K562 (cell line): ENCODE measurements at regions not wholly inside any gene's neighbourhood (a gene's known extent, or its start where the extent isn't known, plus 50 kb on each side); places are given as distances from the start of the nearest gene placed in this dataset.

Source experiments
- CHD4 ChIP-seq: fragments of 200-600 bp; sonication (generic); IDR thresholded peaks from 3 replicates; pipeline ENCODE4 v1.6.1; 2012; ENCODE audit warnings: low read depth, mild to moderate bottlenecking, mixed read lengths, low read length, inconsistent platforms; ENCODE audit not compliant: insufficient read depth, insufficient replicate concordance, poor library complexity, severe bottlenecking
- CXXC5 ChIP-seq: fragments of 250-450 bp; sonication (Bioruptor Pico); IDR thresholded peaks from 2 replicates; pipeline ENCODE4 v1.8.0; 2022; ENCODE audit warnings: inconsistent platforms, mild to moderate bottlenecking, moderate library complexity
- DDX20 ChIP-seq: fragments of 450-650 bp; IDR thresholded peaks from 2 replicates; pipeline ENCODE4 v1.6.1; 2016; ENCODE audit warnings: missing genetic modification characterization, low read depth, mild to moderate bottlenecking, missing compliant biosample characterization, moderate library complexity
- PKNOX1 ChIP-seq: fragments of 450-650 bp; IDR thresholded peaks from 2 replicates; pipeline ENCODE4 v1.6.1; 2016
- POLR2AphosphoS5 ChIP-seq: IDR thresholded peaks from 2 replicates; pipeline ENCODE4 v1.6.1; 2011; ENCODE audit warnings: mild to moderate bottlenecking, low read depth, low read length, moderate library complexity; ENCODE audit not compliant: control insufficient read depth, insufficient read depth
- SMC3 ChIP-seq: conservative IDR thresholded peaks from 2 replicates; pipeline ENCODE4 v1.6.1; 2011; ENCODE audit warnings: low read depth, low read length, improper control_type of control experiment; ENCODE audit not compliant: insufficient read depth
- SPI1 ChIP-seq: IDR thresholded peaks from 2 replicates; pipeline ENCODE4 v1.6.1; 2011; ENCODE audit warnings: low read depth, low read length, control low read depth, borderline replicate concordance
- TCF7L2 ChIP-seq: fragments of 150-350 bp; IDR thresholded peaks from 2 replicates; pipeline ENCODE4 v1.6.1; 2016; ENCODE audit warnings: low read depth, mild to moderate bottlenecking, low read length, moderate library complexity
- TFAM ChIP-seq: fragments of 250-450 bp; sonication (Bioruptor Pico); conservative IDR thresholded peaks from 2 replicates; pipeline ENCODE4 v1.5.0; 2021; ENCODE audit warnings: mild to moderate bottlenecking, moderate library complexity
- ZNF133 ChIP-seq: fragments of 250-450 bp; sonication (Bioruptor Pico); IDR thresholded peaks from 2 replicates; pipeline ENCODE4 v1.4.0; 2020; ENCODE audit warnings: mild to moderate bottlenecking
- ZNF324 ChIP-seq: fragments of 250-450 bp; sonication (Bioruptor Pico); IDR thresholded peaks from 2 replicates; pipeline ENCODE4 v1.4.0; 2020; ENCODE audit warnings: mild to moderate bottlenecking
- ZNF586 ChIP-seq: fragments of 450-650 bp; formaldehyde crosslinking; conservative IDR thresholded peaks from 2 replicates; pipeline ENCODE4 v1.4.0; 2020; ENCODE audit warnings: mild to moderate bottlenecking, moderate library complexity
- TF ChIP-seq, protein P1 (sequence below): fragments of 450-650 bp; formaldehyde crosslinking; IDR thresholded peaks from 2 replicates; pipeline ENCODE4 v1.4.0; 2022; ENCODE audit warnings: mild to moderate bottlenecking, moderate library complexity
- TF ChIP-seq, protein P2 (sequence below): sonication (generic); formaldehyde crosslinking; IDR thresholded peaks from 2 replicates; pipeline ENCODE4 v1.8.0; 2023; ENCODE audit warnings: missing genetic modification reagents, mild to moderate bottlenecking, borderline replicate concordance

DNA sequence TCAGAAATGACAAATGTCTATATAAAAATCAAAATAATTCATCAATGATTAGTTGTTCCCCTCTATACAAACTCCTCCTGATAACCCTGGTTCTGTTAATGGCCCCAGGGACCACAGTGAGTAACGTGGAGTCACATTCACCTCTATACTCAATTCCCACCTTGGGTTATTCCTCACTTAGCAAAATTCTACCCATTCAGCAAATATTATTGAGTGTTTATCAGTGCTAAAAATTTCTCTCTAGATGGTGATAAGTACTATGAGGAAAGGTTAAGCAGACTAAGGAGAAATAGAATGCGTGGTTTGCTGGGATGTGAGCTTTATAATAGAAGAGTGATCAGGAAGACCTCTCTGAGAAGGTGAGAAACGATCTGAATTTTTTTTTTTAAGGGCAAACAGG, 1124.5 kb downstream of the BCL11A start:
- TF ChIP-seq TFAM, result no peak
- TF ChIP-seq CXXC5 (CRISPR knock-in tag), result no peak
- no peak for TF ChIP-seq SPI1
- TF ChIP-seq CHD4, result no peak
- TF ChIP-seq ZNF586, result no peak
- TF ChIP-seq PKNOX1, result no peak
- TF ChIP-seq, protein P1, sequence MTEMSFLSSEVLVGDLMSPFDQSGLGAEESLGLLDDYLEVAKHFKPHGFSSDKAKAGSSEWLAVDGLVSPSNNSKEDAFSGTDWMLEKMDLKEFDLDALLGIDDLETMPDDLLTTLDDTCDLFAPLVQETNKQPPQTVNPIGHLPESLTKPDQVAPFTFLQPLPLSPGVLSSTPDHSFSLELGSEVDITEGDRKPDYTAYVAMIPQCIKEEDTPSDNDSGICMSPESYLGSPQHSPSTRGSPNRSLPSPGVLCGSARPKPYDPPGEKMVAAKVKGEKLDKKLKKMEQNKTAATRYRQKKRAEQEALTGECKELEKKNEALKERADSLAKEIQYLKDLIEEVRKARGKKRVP (CRISPR knock-in tag), result no peak
- no peak for TF ChIP-seq DDX20
- no peak for TF ChIP-seq ZNF324 (CRISPR knock-in tag)
- TF ChIP-seq ZNF133, result no peak
- no peak for TF ChIP-seq SMC3
- no peak for TF ChIP-seq TCF7L2
- no peak for TF ChIP-seq POLR2AphosphoS5
- TF ChIP-seq, protein P2, sequence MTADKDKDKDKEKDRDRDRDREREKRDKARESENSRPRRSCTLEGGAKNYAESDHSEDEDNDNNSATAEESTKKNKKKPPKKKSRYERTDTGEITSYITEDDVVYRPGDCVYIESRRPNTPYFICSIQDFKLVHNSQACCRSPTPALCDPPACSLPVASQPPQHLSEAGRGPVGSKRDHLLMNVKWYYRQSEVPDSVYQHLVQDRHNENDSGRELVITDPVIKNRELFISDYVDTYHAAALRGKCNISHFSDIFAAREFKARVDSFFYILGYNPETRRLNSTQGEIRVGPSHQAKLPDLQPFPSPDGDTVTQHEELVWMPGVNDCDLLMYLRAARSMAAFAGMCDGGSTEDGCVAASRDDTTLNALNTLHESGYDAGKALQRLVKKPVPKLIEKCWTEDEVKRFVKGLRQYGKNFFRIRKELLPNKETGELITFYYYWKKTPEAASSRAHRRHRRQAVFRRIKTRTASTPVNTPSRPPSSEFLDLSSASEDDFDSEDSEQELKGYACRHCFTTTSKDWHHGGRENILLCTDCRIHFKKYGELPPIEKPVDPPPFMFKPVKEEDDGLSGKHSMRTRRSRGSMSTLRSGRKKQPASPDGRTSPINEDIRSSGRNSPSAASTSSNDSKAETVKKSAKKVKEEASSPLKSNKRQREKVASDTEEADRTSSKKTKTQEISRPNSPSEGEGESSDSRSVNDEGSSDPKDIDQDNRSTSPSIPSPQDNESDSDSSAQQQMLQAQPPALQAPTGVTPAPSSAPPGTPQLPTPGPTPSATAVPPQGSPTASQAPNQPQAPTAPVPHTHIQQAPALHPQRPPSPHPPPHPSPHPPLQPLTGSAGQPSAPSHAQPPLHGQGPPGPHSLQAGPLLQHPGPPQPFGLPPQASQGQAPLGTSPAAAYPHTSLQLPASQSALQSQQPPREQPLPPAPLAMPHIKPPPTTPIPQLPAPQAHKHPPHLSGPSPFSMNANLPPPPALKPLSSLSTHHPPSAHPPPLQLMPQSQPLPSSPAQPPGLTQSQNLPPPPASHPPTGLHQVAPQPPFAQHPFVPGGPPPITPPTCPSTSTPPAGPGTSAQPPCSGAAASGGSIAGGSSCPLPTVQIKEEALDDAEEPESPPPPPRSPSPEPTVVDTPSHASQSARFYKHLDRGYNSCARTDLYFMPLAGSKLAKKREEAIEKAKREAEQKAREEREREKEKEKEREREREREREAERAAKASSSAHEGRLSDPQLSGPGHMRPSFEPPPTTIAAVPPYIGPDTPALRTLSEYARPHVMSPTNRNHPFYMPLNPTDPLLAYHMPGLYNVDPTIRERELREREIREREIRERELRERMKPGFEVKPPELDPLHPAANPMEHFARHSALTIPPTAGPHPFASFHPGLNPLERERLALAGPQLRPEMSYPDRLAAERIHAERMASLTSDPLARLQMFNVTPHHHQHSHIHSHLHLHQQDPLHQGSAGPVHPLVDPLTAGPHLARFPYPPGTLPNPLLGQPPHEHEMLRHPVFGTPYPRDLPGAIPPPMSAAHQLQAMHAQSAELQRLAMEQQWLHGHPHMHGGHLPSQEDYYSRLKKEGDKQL, result no peak
